GM12878 (cell line): ENCODE measurements at regions not wholly inside any gene's neighbourhood (a gene's known extent, or its start where the extent isn't known, plus 50 kb on each side); places are given as distances from the start of the nearest gene placed in this dataset.
A peak's percentile ranks its signal among the peaks of the same experiment; 100 is the strongest.

Experiments
- BACH1 ChIP-seq: fragments of 450-650 bp; IDR thresholded peaks from 2 replicates; pipeline ENCODE4 v1.6.1; 2017; ENCODE audit warnings: mild to moderate bottlenecking, borderline replicate concordance
- BRCA1 ChIP-seq: IDR thresholded peaks from 2 replicates; pipeline ENCODE4 v1.6.1; 2011; ENCODE audit warnings: low read depth, low read length, improper control_type of control experiment
- CTCF ChIP-seq, 3 experiments: IDR thresholded peaks in 2 of 3; conservative IDR thresholded peaks in 1 of 3; 2 replicates each; pipeline ENCODE4 v1.5.1; 2011; ENCODE audit warnings: low read depth in 3 of 3, low read length in 3 of 3, mild to moderate bottlenecking in 3 of 3, control low read depth in 2 of 3, moderate library complexity in 2 of 3, inconsistent platforms in 1 of 3, mixed read lengths in 1 of 3; ENCODE audit not compliant: control insufficient read depth in 2 of 3, insufficient read depth in 1 of 3; ENCODE audit errors: extremely low read depth in 1 of 3
- EGR1 ChIP-seq, 2 experiments: IDR thresholded peaks; 1 replicate in 1 of 2; 2 replicates in 1 of 2; pipeline ENCODE4 v1.6.1; 2011 to 2012; ENCODE audit warnings: low read depth in 2 of 2, low read length in 2 of 2, borderline replicate concordance in 1 of 2, mild to moderate bottlenecking in 1 of 2, moderate library complexity in 1 of 2
- FOXM1 ChIP-seq: IDR thresholded peaks from 2 replicates; pipeline ENCODE4 v1.6.1; 2012; ENCODE audit warnings: low read depth, mild to moderate bottlenecking, inconsistent platforms, low read length, moderate library complexity
- GABPA ChIP-seq: IDR thresholded peaks from 2 replicates; pipeline ENCODE4 v1.6.1; 2014; ENCODE audit warnings: antibody characterized with exemption, low read depth, mild to moderate bottlenecking, inconsistent platforms
- KAT2A ChIP-seq: conservative IDR thresholded peaks from 2 replicates; pipeline ENCODE4 v1.6.1; 2011; ENCODE audit warnings: low read depth, low read length; ENCODE audit not compliant: control insufficient read depth
- NFYB ChIP-seq: IDR thresholded peaks from 2 replicates; pipeline ENCODE4 v1.6.1; 2011; ENCODE audit warnings: low read depth, mild to moderate bottlenecking, low read length, improper control_type of control experiment, moderate library complexity; ENCODE audit not compliant: insufficient read depth
- NKRF ChIP-seq: fragments of 450-650 bp; conservative IDR thresholded peaks from 2 replicates; pipeline ENCODE4 v1.6.1; 2017; ENCODE audit warnings: mild to moderate bottlenecking, moderate library complexity
- NR2C1 ChIP-seq: fragments of 450-650 bp; IDR thresholded peaks from 2 replicates; pipeline ENCODE4 v1.6.1; 2017; ENCODE audit warnings: antibody characterized with exemption, mild to moderate bottlenecking, moderate library complexity
- NR2F1 ChIP-seq: fragments of 450-650 bp; conservative IDR thresholded peaks from 2 replicates; pipeline ENCODE4 v1.6.1; 2017; ENCODE audit warnings: mild to moderate bottlenecking
- NRF1 ChIP-seq: conservative IDR thresholded peaks from 2 replicates; pipeline ENCODE4 v1.6.1; 2011; ENCODE audit warnings: mild to moderate bottlenecking, low read depth, low read length, improper control_type of control experiment
- PAX5 ChIP-seq: IDR thresholded peaks from 2 replicates; pipeline ENCODE4 v1.6.1; 2011; ENCODE audit warnings: low read depth, low read length, borderline replicate concordance
- RB1 ChIP-seq: fragments of 450-650 bp; formaldehyde crosslinking; IDR thresholded peaks from 2 replicates; pipeline ENCODE4 v1.6.1; 2017; ENCODE audit warnings: mild to moderate bottlenecking, borderline replicate concordance
- SMAD5 ChIP-seq: IDR thresholded peaks from 2 replicates; pipeline ENCODE4 v1.6.1; 2016; ENCODE audit warnings: antibody characterized with exemption, low read depth
- SREBF1 ChIP-seq: IDR thresholded peaks from 2 replicates; pipeline ENCODE4 v1.6.1; 2012; ENCODE audit warnings: mild to moderate bottlenecking, low read length
- STAT3 ChIP-seq: IDR thresholded peaks from 2 replicates; pipeline ENCODE4 v1.6.1; 2011; ENCODE audit warnings: low read depth, low read length, improper control_type of control experiment
- SUZ12 ChIP-seq: fragments of 200-600 bp; sonication (generic); IDR thresholded peaks from one replicate; pipeline ENCODE4 v1.6.1; 2018; ENCODE audit warnings: antibody characterized with exemption, mild to moderate bottlenecking; ENCODE audit not compliant: unreplicated experiment
- TCF7 ChIP-seq: IDR thresholded peaks from 2 replicates; pipeline ENCODE4 v1.6.1; 2014; ENCODE audit warnings: antibody characterized with exemption, borderline replicate concordance
- ZBTB11 ChIP-seq: fragments of 450-650 bp; formaldehyde crosslinking; IDR thresholded peaks from 2 replicates; pipeline ENCODE4 v1.5.0; 2022; ENCODE audit warnings: mild to moderate bottlenecking, missing genetic modification characterization
- ZNF384 ChIP-seq: IDR thresholded peaks from 2 replicates; pipeline ENCODE4 v1.6.1; 2012; ENCODE audit warnings: low read depth, mild to moderate bottlenecking, low read length, improper control_type of control experiment, borderline replicate concordance

GRCh38 chr7:131107337-131108211, 220.1 kb upstream of the MKLN1 start (continued):
- TF ChIP-seq NFYB (no peak), NRF1 (no peak), BACH1 (peak; percentile 91), ZNF384 (peak; percentile 46; the same call in 1 of the 2 replicates), SREBF1 (no peak), KAT2A (no peak), BRCA1 (no peak; the same call in 1 of the 2 replicates), EGR1 (IDR thresholded peaks at IDR 0.05; ENCODE audit: borderline replicate concordance in 1 of 2, low read depth in 2 of 2, low read length in 2 of 2) (peak in 1 of 2 experiments; percentile 79; a peak in 2 of 3 replicates), SUZ12 (no peak), NKRF (peak; percentile 92), SMAD5 (no peak), ZBTB11 (CRISPR knock-in tag) (no peak), TCF7 (no peak), NR2F1 (peak; percentile 63; the same call in 1 of the 2 replicates), GABPA (no peak), FOXM1 (peak; percentile 20; the same call in 1 of the 2 replicates), STAT3 (no peak), CTCF (IDR thresholded peaks at IDR 0.05 in 2 of 3, conservative IDR thresholded peaks at IDR 0.05 in 1 of 3; ENCODE audit: control insufficient read depth in 2 of 3, extremely low read depth in 1 of 3, insufficient read depth in 1 of 3, low read depth in 3 of 3, low read length in 3 of 3) (peak in 1 of 3 experiments; percentile 17; a peak in 1 of 6 replicates), RB1 (no peak), NR2C1 (no peak), PAX5 (peak; percentile 84)
